ENCODE measurements at regions not wholly inside any gene's neighbourhood (a gene's known extent, or its start where the extent isn't known, plus 50 kb on each side); places are given as distances from the start of the nearest gene placed in this dataset.

GRCh38 chr3:31265646-31266428, 266.9 kb upstream of the STT3B start:
- no peak overlapping the region for H3K27ac Mint-ChIP-seq (ENCODE audit: unreplicated experiment)
- no peaks in the 10 kb centered on the region for H3K79me2 ChIP-seq (ENCODE audit: insufficient read depth, low read length)
- no peaks in the 10 kb centered on the region for H3K4me1 ChIP-seq (ENCODE audit: insufficient read depth, low read length)
- H3K9me3 Mint-ChIP-seq (ENCODE audit: unreplicated experiment) = no peaks in the 10 kb centered on the region
- H3K9ac ChIP-seq (ENCODE audit: low read length) = no peak overlapping the region
- no peaks in the 10 kb centered on the region for H3K36me3 Mint-ChIP-seq (ENCODE audit: low read depth, unreplicated experiment)
- H4K20me1 ChIP-seq (ENCODE audit: insufficient read depth, low read length) = no peaks in the 10 kb centered on the region
- no peak for DNase-seq (ENCODE audit: low read depth)
- H3K4me3 ChIP-seq (ENCODE audit: insufficient read depth, low read depth, low read length) = no peak overlapping the region
- H3K27me3 Mint-ChIP-seq (ENCODE audit: low read depth, unreplicated experiment) = peaks cover 3% of the 10 kb centered on the region
- no peak for TF ChIP-seq EZH2 (IDR thresholded peaks at IDR 0.05; ENCODE audit: insufficient read depth, low read length)
- no peak for TF ChIP-seq CTCF (IDR thresholded peaks at IDR 0.05; ENCODE audit: insufficient read depth, low read depth, low read length)
- no peaks in the 10 kb centered on the region for H3K36me3 ChIP-seq (ENCODE audit: insufficient read depth, low read length)
- no peaks in the 10 kb centered on the region for H3K4me1 Mint-ChIP-seq (ENCODE audit: low read depth, unreplicated experiment)
- FAIRE-seq = no peak
- H2AFZ ChIP-seq (ENCODE audit: low read depth, low read length) = no peak overlapping the region
- no peaks in the 10 kb centered on the region for H3K27me3 ChIP-seq (ENCODE audit: insufficient read depth, low read length)
- no peak overlapping the region for H3K4me2 ChIP-seq (ENCODE audit: low read length)
- no peak overlapping the region for H3K27ac ChIP-seq (ENCODE audit: low read depth, low read length)
- no peaks in the 10 kb centered on the region for H3K9me3 ChIP-seq (ENCODE audit: insufficient read depth, low read depth, low read length)
- H3K4me3 Mint-ChIP-seq (ENCODE audit: unreplicated experiment) = no peak overlapping the region

GRCh38 chr3:31268868-31269267, 263.9 kb upstream of the STT3B start:
- Histone ChIP-seq H3K4me2 (ENCODE audit: low read length) (no peak overlapping the region), H3K4me3 (ENCODE audit: insufficient read depth, low read depth, low read length) (no peak overlapping the region), H2AFZ (ENCODE audit: low read depth, low read length) (no peak overlapping the region), H3K9me3 (ENCODE audit: insufficient read depth, low read depth, low read length) (no peaks in the 10 kb centered on the region), H3K9ac (ENCODE audit: low read length) (no peak overlapping the region), H4K20me1 (ENCODE audit: insufficient read depth, low read length) (no peaks in the 10 kb centered on the region), H3K36me3 (ENCODE audit: insufficient read depth, low read length) (no peaks in the 10 kb centered on the region), H3K27ac (ENCODE audit: low read depth, low read length) (no peak overlapping the region), H3K79me2 (ENCODE audit: insufficient read depth, low read length) (no peaks in the 10 kb centered on the region), H3K4me1 (ENCODE audit: insufficient read depth, low read length) (no peaks in the 10 kb centered on the region), H3K27me3 (ENCODE audit: insufficient read depth, low read length) (no peaks in the 10 kb centered on the region)
- no peak for FAIRE-seq
- Mint-ChIP-seq H3K4me1 (ENCODE audit: low read depth, unreplicated experiment) (peaks cover 3% of the 10 kb centered on the region), H3K27ac (ENCODE audit: unreplicated experiment) (no peak overlapping the region), H3K27me3 (ENCODE audit: low read depth, unreplicated experiment) (peaks cover 8% of the 10 kb centered on the region), H3K36me3 (ENCODE audit: low read depth, unreplicated experiment) (no peaks in the 10 kb centered on the region), H3K4me3 (ENCODE audit: unreplicated experiment) (no peak overlapping the region), H3K9me3 (ENCODE audit: unreplicated experiment) (peaks cover 2% of the 10 kb centered on the region)
- no peak for DNase-seq (ENCODE audit: low read depth)
- TF ChIP-seq EZH2 (IDR thresholded peaks at IDR 0.05; ENCODE audit: insufficient read depth, low read length) (no peak), CTCF (IDR thresholded peaks at IDR 0.05; ENCODE audit: insufficient read depth, low read depth, low read length) (no peak)

GRCh38 chr3:31270010-31270409, 262.7 kb upstream of the STT3B start:
- Histone ChIP-seq H2AFZ (ENCODE audit: low read depth, low read length) (no peak overlapping the region), H3K9ac (ENCODE audit: low read length) (no peak overlapping the region), H4K20me1 (ENCODE audit: insufficient read depth, low read length) (no peaks in the 10 kb centered on the region), H3K4me1 (ENCODE audit: insufficient read depth, low read length) (peaks cover 8% of the 10 kb centered on the region), H3K27ac (ENCODE audit: low read depth, low read length) (no peak overlapping the region), H3K9me3 (ENCODE audit: insufficient read depth, low read depth, low read length) (no peaks in the 10 kb centered on the region), H3K4me2 (ENCODE audit: low read length) (no peak overlapping the region), H3K36me3 (ENCODE audit: insufficient read depth, low read length) (no peaks in the 10 kb centered on the region), H3K79me2 (ENCODE audit: insufficient read depth, low read length) (no peaks in the 10 kb centered on the region), H3K27me3 (ENCODE audit: insufficient read depth, low read length) (no peaks in the 10 kb centered on the region), H3K4me3 (ENCODE audit: insufficient read depth, low read depth, low read length) (no peak overlapping the region)
- peaks cover 8% of the 10 kb centered on the region for H3K27me3 Mint-ChIP-seq (ENCODE audit: low read depth, unreplicated experiment)
- TF ChIP-seq EZH2 (IDR thresholded peaks at IDR 0.05; ENCODE audit: insufficient read depth, low read length) (no peak), CTCF (IDR thresholded peaks at IDR 0.05; ENCODE audit: insufficient read depth, low read depth, low read length) (no peak)
- H3K27ac Mint-ChIP-seq (ENCODE audit: unreplicated experiment) = no peak overlapping the region
- DNase-seq (ENCODE audit: low read depth) (no peak), FAIRE-seq (no peak)
- peaks cover 5% of the 10 kb centered on the region for H3K4me1 Mint-ChIP-seq (ENCODE audit: low read depth, unreplicated experiment)
- no peaks in the 10 kb centered on the region for H3K36me3 Mint-ChIP-seq (ENCODE audit: low read depth, unreplicated experiment)
- no peak overlapping the region for H3K4me3 Mint-ChIP-seq (ENCODE audit: unreplicated experiment)
- peaks cover 2% of the 10 kb centered on the region for H3K9me3 Mint-ChIP-seq (ENCODE audit: unreplicated experiment)
